Kidney epithelial cell (primary cell): ENCODE measurements at regions not wholly inside any gene's neighbourhood (a gene's known extent, or its start where the extent isn't known, plus 50 kb on each side); places are given as distances from the start of the nearest gene placed in this dataset.

ENCODE experiments used
- DNase-seq: peaks from one replicate; pipeline ENCODE4 v3.0.0-alpha.2; 2010; ENCODE audit warnings: low read depth
- H3K27me3 ChIP-seq: 2 replicates; pipeline ENCODE4 v1.6.0; 2011; ENCODE audit warnings: low read length; ENCODE audit not compliant: control insufficient read depth, insufficient read depth
- H3K36me3 ChIP-seq: 2 replicates; pipeline ENCODE4 v1.5.1; 2011; ENCODE audit warnings: low read length; ENCODE audit not compliant: control insufficient read depth, insufficient read depth
- H3K4me3 ChIP-seq: 2 replicates; pipeline ENCODE4 v1.5.1; 2011; ENCODE audit warnings: low read depth, mild to moderate bottlenecking, control low read depth, low read length
- CTCF ChIP-seq: IDR thresholded peaks from 2 replicates; pipeline ENCODE4 v1.5.1; 2011; ENCODE audit warnings: mild to moderate bottlenecking, moderate library complexity, low read length, control low read depth, inconsistent platforms; ENCODE audit not compliant: insufficient read depth, poor library complexity, severe bottlenecking

GRCh38 chr21:29413683-29414082 is 115.0 kb downstream of the BACH1 start:
- no peak overlapping the region for H3K4me3 ChIP-seq
- no peak for TF ChIP-seq CTCF
- DNase-seq: no peak
- no peaks in the 10 kb centered on the region for H3K27me3 ChIP-seq
- no peaks in the 10 kb centered on the region for H3K36me3 ChIP-seq

GRCh38 chr21:29416268-29416667 is 117.5 kb downstream of the BACH1 start:
- Histone ChIP-seq H3K36me3 (no peaks in the 10 kb centered on the region), H3K27me3 (no peaks in the 10 kb centered on the region)
- no peak for DNase-seq

GRCh38 chr21:29418813-29419212 is 120.1 kb downstream of the BACH1 start:
- TF ChIP-seq CTCF: no peak
- Histone ChIP-seq H3K36me3 (no peaks in the 10 kb centered on the region), H3K27me3 (no peaks in the 10 kb centered on the region), H3K4me3 (no peak overlapping the region)
- DNase-seq: no peak

More at GRCh38 chr21:29416268-29416667, 117.5 kb downstream of the BACH1 start:
- TF ChIP-seq CTCF: no peak
- no peak overlapping the region for H3K4me3 ChIP-seq

- Histone ChIP-seq H3K4me3 (no peak overlapping the region), H3K36me3 (no peaks in the 10 kb centered on the region), H3K27me3 (no peaks in the 10 kb centered on the region)
- DNase-seq: no peak
- no peak for TF ChIP-seq CTCF
These were observed 120.7 kb downstream of the BACH1 start for GRCh38 chr21:29419422-29419821.

- TF ChIP-seq CTCF: no peak
- no peak overlapping the region for H3K4me3 ChIP-seq
- H3K36me3 ChIP-seq: no peaks in the 10 kb centered on the region
- no peaks in the 10 kb centered on the region for H3K27me3 ChIP-seq
- peak; percentile 67 for DNase-seq
These were observed 124.6 kb downstream of the BACH1 start for GRCh38 chr21:29423099-29423870.

- Histone ChIP-seq H3K27me3 (no peaks in the 10 kb centered on the region), H3K36me3 (no peaks in the 10 kb centered on the region), H3K4me3 (no peak overlapping the region)
- DNase-seq: no peak
- TF ChIP-seq CTCF: no peak
These were observed 126.0 kb downstream of the BACH1 start for GRCh38 chr21:29424728-29425127.
